MCF 10A (cell line): ENCODE measurements at regions not wholly inside any gene's neighbourhood (a gene's known extent, or its start where the extent isn't known, plus 50 kb on each side); places are given as distances from the start of the nearest gene placed in this dataset.
"Not testable (repeated sequence)": the region's sequence is repeated elsewhere in the genome, so short reads cannot be mapped to it uniquely, and the experiment has no call there.

Experiments used
- BruUV-seq: library from RNA; stranded (reverse); fragments of 400-500 nt; replicated peaks from 2 replicates; lab custom pipeline; 2021; lab: Mats Ljungman, UMichigan
- CTCF ChIA-PET: fragments of 300-600 bp; sonication (Branson Sonifier 250); formaldehyde crosslinking; extraction: SDS; loops from one replicate; lab custom pipeline; 2021; ENCODE audit warnings: antibody characterized with exemption, inconsistent platforms; lab: Yijun Ruan, JAX
- POLR2A ChIA-PET: fragments of 300-600, 350-650 bp; sonication (Branson Sonifier 250); formaldehyde crosslinking; extraction: SDS; loops from one replicate; lab custom pipeline; 2020; ENCODE audit warnings: antibody characterized with exemption, inconsistent platforms; lab: Yijun Ruan, JAX
- DNase-seq: peaks from one replicate; pipeline ENCODE4 v3.0.0-alpha.2; 2018; ENCODE audit not compliant: unreplicated experiment
- H3K27ac Mint-ChIP-seq: one replicate; pipeline ENCODE4 v1.8.0; 2022; ENCODE audit warnings: mild to moderate bottlenecking, low read depth, mixed read lengths; ENCODE audit not compliant: unreplicated experiment
- H3K27me3 Mint-ChIP-seq: one replicate; pipeline ENCODE4 v1.8.0; 2022; ENCODE audit warnings: mixed read lengths; ENCODE audit not compliant: insufficient read depth, unreplicated experiment
- H3K36me3 Mint-ChIP-seq: one replicate; pipeline ENCODE4 v1.8.0; 2022; ENCODE audit warnings: mild to moderate bottlenecking, moderate library complexity, mixed read lengths; ENCODE audit not compliant: insufficient read depth, unreplicated experiment
- H3K4me1 Mint-ChIP-seq: one replicate; pipeline ENCODE4 v1.8.0; 2022; ENCODE audit warnings: mixed read lengths; ENCODE audit not compliant: insufficient read depth, unreplicated experiment
- H3K4me3 Mint-ChIP-seq: one replicate; pipeline ENCODE4 v1.8.0; 2022; ENCODE audit warnings: mild to moderate bottlenecking, moderate library complexity, mixed read lengths; ENCODE audit not compliant: unreplicated experiment
- H3K9me3 Mint-ChIP-seq: one replicate; pipeline ENCODE4 v1.8.0; 2022; ENCODE audit warnings: mixed read lengths; ENCODE audit not compliant: unreplicated experiment
- intact Hi-C: fragments of 100-400 bp; cut with micrococcal nuclease; formaldehyde crosslinking; loops from 2 replicates; pipeline ENCODE4 v1.14.1; 2022
- TF ChIP-seq, protein P1 (sequence below): fragments of 200-600 bp; IDR thresholded peaks from one replicate; pipeline ENCODE4 v1.8.0; 2022; ENCODE audit warnings: antibody characterized with exemption, mild to moderate bottlenecking; ENCODE audit not compliant: unreplicated experiment

DNA sequence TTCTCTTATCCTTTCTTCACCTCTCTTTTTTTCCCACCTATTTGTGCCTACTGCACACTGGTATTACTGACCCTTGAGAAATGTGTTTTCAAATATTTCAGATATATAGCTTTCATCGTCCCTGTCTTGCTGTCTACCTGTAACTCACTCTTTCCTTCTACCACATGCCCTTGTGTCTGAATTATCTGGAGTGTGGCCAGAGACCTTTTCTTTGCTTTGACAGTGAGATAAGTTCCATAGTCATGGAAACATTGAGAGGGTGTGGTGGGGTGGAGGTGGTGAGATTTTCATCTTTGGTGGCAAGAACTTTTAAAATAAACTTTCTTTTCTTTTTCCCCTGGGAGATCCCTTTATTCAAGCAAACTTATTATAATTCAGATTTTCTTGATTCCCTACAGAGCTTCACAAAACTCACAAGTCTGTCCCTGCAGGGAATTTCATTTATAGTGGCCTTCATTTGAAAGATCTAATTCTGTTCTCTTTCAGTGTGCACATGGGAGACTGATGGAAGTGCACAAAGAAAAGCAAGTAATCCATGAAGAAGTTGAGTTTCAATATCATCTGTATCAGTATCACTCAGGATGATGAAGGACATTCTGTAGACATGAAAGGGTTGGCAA is 95.7 kb downstream of the SH2D1A start:
- CTCF ChIA-PET = interaction anchor here (0.6 kb wide), 1 partner anchor 688 kb away, joined by 4 read pairs; no protein-coding TSS in a partner anchor
- no peak overlapping the region for H3K4me3 Mint-ChIP-seq
- intact Hi-C loops = no loop called here
- no peaks in the 10 kb centered on the region for H3K4me1 Mint-ChIP-seq
- no peaks in the 10 kb centered on the region for H3K27me3 Mint-ChIP-seq
- no TSS peak for BruUV-seq
- TF ChIP-seq, protein P1, sequence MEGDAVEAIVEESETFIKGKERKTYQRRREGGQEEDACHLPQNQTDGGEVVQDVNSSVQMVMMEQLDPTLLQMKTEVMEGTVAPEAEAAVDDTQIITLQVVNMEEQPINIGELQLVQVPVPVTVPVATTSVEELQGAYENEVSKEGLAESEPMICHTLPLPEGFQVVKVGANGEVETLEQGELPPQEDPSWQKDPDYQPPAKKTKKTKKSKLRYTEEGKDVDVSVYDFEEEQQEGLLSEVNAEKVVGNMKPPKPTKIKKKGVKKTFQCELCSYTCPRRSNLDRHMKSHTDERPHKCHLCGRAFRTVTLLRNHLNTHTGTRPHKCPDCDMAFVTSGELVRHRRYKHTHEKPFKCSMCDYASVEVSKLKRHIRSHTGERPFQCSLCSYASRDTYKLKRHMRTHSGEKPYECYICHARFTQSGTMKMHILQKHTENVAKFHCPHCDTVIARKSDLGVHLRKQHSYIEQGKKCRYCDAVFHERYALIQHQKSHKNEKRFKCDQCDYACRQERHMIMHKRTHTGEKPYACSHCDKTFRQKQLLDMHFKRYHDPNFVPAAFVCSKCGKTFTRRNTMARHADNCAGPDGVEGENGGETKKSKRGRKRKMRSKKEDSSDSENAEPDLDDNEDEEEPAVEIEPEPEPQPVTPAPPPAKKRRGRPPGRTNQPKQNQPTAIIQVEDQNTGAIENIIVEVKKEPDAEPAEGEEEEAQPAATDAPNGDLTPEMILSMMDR = no peak
- DNase-seq = no peak
- POLR2A ChIA-PET = no interaction called here
- H3K36me3 Mint-ChIP-seq = no peaks in the 10 kb centered on the region
- no peaks in the 10 kb centered on the region for H3K9me3 Mint-ChIP-seq
- H3K27ac Mint-ChIP-seq = no peak overlapping the region

DNA sequence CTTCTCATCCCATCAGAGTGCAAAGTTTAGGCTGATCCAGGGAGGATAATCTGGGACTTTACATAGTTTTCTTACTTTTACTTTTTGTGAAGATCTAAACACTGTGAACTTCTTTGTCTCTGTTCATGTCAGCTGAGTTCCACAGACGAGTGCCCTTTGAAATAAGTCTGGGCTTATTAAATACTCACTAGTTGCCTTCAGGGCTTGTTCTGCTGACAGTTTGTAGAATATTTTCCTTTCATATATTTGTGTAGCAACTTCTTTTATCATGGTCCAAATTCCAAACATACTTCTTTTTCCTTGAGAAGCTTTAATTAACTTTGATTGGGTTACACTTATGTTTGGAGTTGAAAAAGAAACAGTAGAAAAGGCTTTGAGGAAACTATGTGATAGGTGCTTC is 109.6 kb downstream of the SH2D1A start:
- no peaks in the 10 kb centered on the region for H3K27me3 Mint-ChIP-seq
- intact Hi-C loops = no loop called here
- H3K4me3 Mint-ChIP-seq = no peak overlapping the region
- TF ChIP-seq, protein P1 = no peak
- BruUV-seq = no TSS peak
- no peaks in the 10 kb centered on the region for H3K4me1 Mint-ChIP-seq
- no peak overlapping the region for H3K27ac Mint-ChIP-seq
- ChIA-PET CTCF (no interaction called here), POLR2A (no interaction called here)
- DNase-seq = no peak
- no peaks in the 10 kb centered on the region for H3K9me3 Mint-ChIP-seq
- H3K36me3 Mint-ChIP-seq = no peaks in the 10 kb centered on the region

DNA sequence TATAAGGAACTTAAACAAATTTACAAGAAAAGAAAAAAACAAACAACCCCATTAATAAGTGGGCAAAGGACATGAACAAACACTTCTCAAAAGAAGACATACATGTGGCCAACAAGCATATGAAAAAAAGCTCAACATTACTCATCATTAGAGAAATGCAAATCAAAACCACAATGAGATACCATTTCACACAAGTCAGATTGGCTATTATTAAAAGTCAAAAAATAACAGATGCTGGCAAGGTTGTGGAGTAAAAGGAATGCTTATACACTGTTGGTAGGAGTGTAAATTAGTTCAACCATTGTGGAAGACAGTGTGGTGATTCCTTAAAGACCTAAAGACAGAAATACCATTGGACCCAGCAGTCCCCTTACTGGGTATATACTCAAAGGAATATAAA is 113.5 kb downstream of the SH2D1A start:
- H3K27me3 Mint-ChIP-seq, H3K9me3 Mint-ChIP-seq, H3K27ac Mint-ChIP-seq, POLR2A ChIA-PET, intact Hi-C loops, H3K4me1 Mint-ChIP-seq, BruUV-seq, CTCF ChIA-PET, H3K4me3 Mint-ChIP-seq, DNase-seq, H3K36me3 Mint-ChIP-seq: not testable (repeated sequence)

DNA sequence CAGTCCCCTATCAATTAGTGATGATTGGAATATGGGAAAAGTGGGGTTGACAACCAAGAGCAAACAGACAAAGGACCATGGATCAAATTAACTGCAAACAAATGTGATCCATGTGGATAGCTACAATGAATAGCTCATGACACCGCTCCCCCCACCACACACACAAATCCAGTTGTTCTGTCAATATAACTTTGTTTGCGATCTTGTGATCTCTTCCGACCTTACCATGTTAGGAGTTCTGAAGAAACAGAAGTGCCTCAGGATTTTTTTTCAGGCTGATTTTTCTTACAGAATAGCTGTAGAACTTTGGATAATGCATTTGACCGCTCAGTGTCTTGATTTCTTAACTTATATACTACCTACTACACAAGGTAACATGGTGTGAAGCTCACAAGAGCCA is 116.6 kb downstream of the SH2D1A start:
- ChIA-PET CTCF (interaction anchor here (0.6 kb wide), 1 partner anchor 34 kb away, joined by 3 read pairs; no protein-coding TSS in a partner anchor), POLR2A (no interaction called here)
- H3K4me1 Mint-ChIP-seq = no peaks in the 10 kb centered on the region
- H3K27ac Mint-ChIP-seq = no peak overlapping the region
- H3K9me3 Mint-ChIP-seq = no peaks in the 10 kb centered on the region
- no peaks in the 10 kb centered on the region for H3K27me3 Mint-ChIP-seq
- H3K36me3 Mint-ChIP-seq = no peaks in the 10 kb centered on the region
- DNase-seq = no peak
- BruUV-seq = no TSS peak
- no peak overlapping the region for H3K4me3 Mint-ChIP-seq
- intact Hi-C loops = no loop called here
- TF ChIP-seq, protein P1 = no peak
